CD4-positive, alpha-beta T cell (primary cell): ENCODE measurements at regions not wholly inside any gene's neighbourhood (a gene's known extent, or its start where the extent isn't known, plus 50 kb on each side); places are given as distances from the start of the nearest gene placed in this dataset.
"Not testable (repeated sequence)": the region's sequence is repeated elsewhere in the genome, so short reads cannot be mapped to it uniquely, and the experiment has no call there.

Experiments used
- ATAC-seq: fragments of 200-7000 bp; cut with Tn5 transposase; one replicate; pipeline ENCODE4 v1.10.0; 2022; ENCODE audit warnings: mild to moderate bottlenecking; ENCODE audit not compliant: poor library complexity
- CTCF ChIA-PET: fragments of 350-600 bp; sonication (Branson Sonifier 250); formaldehyde crosslinking; loops from one replicate; lab custom pipeline; 2021; ENCODE audit warnings: antibody characterized with exemption, inconsistent platforms; lab: Charles Lee
- POLR2A ChIA-PET: fragments of 350-600 bp; sonication (Branson Sonifier 250); formaldehyde crosslinking; loops from one replicate; lab custom pipeline; 2021; ENCODE audit warnings: antibody characterized with exemption, inconsistent platforms; lab: Charles Lee
- DNase-seq, 14 experiments: peaks; one replicate each; pipeline ENCODE4 v3.0.0-alpha.2; 2013 to 2020; ENCODE audit warnings: mixed read lengths in 2 of 14
- H3K27ac ChIP-seq, 2 donors: one replicate each; pipeline versions ENCODE4 v1.5.1 to v1.7.0; 2013; ENCODE audit warnings: low read length in 2 of 2, low read depth in 1 of 2, mild to moderate bottlenecking in 1 of 2
- H3K27me3 ChIP-seq, 2 experiments: 1 replicate in 1 of 2; 2 replicates in 1 of 2; pipeline versions ENCODE4 v1.6.1 to v1.7.0; 2013; ENCODE audit warnings: low read length in 2 of 2, control low read depth in 1 of 2, mild to moderate bottlenecking in 1 of 2, moderate library complexity in 1 of 2; ENCODE audit not compliant: insufficient read depth in 2 of 2, control insufficient read depth in 1 of 2
- H3K36me3 ChIP-seq: one replicate; pipeline ENCODE4 v1.6.1; 2013; ENCODE audit warnings: low read length, control low read depth; ENCODE audit not compliant: insufficient read depth
- H3K4me1 ChIP-seq: one replicate; pipeline ENCODE4 v1.6.1; 2013; ENCODE audit warnings: low read length, control low read depth; ENCODE audit not compliant: insufficient read depth
- H3K4me3 ChIP-seq: one replicate; pipeline ENCODE4 v1.5.1; 2013; ENCODE audit warnings: mild to moderate bottlenecking, low read length, moderate library complexity
- H3K9me3 ChIP-seq, 2 experiments: 1 replicate in 1 of 2; 2 replicates in 1 of 2; pipeline versions ENCODE4 v1.6.1 to v1.7.0; 2013; ENCODE audit warnings: low read length in 2 of 2, mild to moderate bottlenecking in 2 of 2, control low read depth in 1 of 2, moderate library complexity in 1 of 2; ENCODE audit not compliant: control insufficient read depth in 1 of 2, insufficient read depth in 1 of 2
- H3K27ac Mint-ChIP-seq: one replicate; pipeline ENCODE4 v1.8.0; 2020; ENCODE audit warnings: mixed read lengths
- H3K27me3 Mint-ChIP-seq: one replicate; pipeline ENCODE4 v1.8.0; 2021; ENCODE audit warnings: mixed read lengths
- H3K36me3 Mint-ChIP-seq: one replicate; pipeline ENCODE4 v1.8.0; 2021; ENCODE audit warnings: low read depth, mixed read lengths
- H3K4me1 Mint-ChIP-seq: one replicate; pipeline ENCODE4 v1.8.0; 2021; ENCODE audit warnings: low read depth, mixed read lengths
- H3K4me3 Mint-ChIP-seq: one replicate; pipeline ENCODE4 v1.8.0; 2020; ENCODE audit warnings: mild to moderate bottlenecking, mixed read lengths
- H3K9me3 Mint-ChIP-seq: one replicate; pipeline ENCODE4 v1.8.0; 2020; ENCODE audit warnings: mixed read lengths
- CTCF ChIP-seq: fragments of 200-600 bp; IDR thresholded peaks from one replicate; pipeline ENCODE4 v1.8.0; 2022; ENCODE audit warnings: antibody characterized with exemption, mild to moderate bottlenecking
- intact Hi-C, 2 experiments: fragments of 100-400 bp; cut with DNase I in 1 of 2; cut with micrococcal nuclease in 1 of 2; formaldehyde crosslinking; loops; one replicate each; pipeline versions ENCODE4 v1.15.1 to v1.9.0; 2023 to 2025; cut with DNase I, micrococcal nuclease

GRCh38 chr5:138668451-138669380, 84.5 kb upstream of the CTNNA1 start:
- Mint-ChIP-seq H3K36me3 (no peaks in the 10 kb centered on the region), H3K4me3 (no peak overlapping the region), H3K9me3 (no peaks in the 10 kb centered on the region), H3K27ac (no peak overlapping the region), H3K27me3 (peaks cover 97% of the 10 kb centered on the region), H3K4me1 (peaks cover 16% of the 10 kb centered on the region)
- POLR2A ChIA-PET: interaction anchor here (0.6 to 0.9 kb wide), 3 partner anchors 15 to 604 kb away, joined by 3 to 4 read pairs (median 3); no protein-coding TSS in a partner anchor
- ATAC-seq: peak; percentile 73
- Histone ChIP-seq H3K36me3 (no peaks in the 10 kb centered on the region), H3K9me3 (peaks cover 5 to 14% of the 10 kb centered on the region in 2 experiments), H3K4me1 (peaks cover 23% of the 10 kb centered on the region), H3K27ac (no peak overlapping the region), H3K27me3 (peaks cover 68 to 83% of the 10 kb centered on the region in 2 experiments), H3K4me3 (no peak overlapping the region)
- TF ChIP-seq CTCF: no peak
- CTCF ChIA-PET: no interaction called here
- intact Hi-C loops: no loop called here
- DNase-seq: peak in 8 of 14 experiments; percentile 12 to 77 (median 26)

GRCh38 chr5:138667782-138668331, 85.4 kb upstream of the CTNNA1 start:
- H3K27ac Mint-ChIP-seq, H3K4me3 Mint-ChIP-seq, CTCF ChIA-PET, intact Hi-C loops, H3K36me3 ChIP-seq, H3K4me3 ChIP-seq, H3K27ac ChIP-seq, H3K9me3 Mint-ChIP-seq, DNase-seq, ATAC-seq, H3K36me3 Mint-ChIP-seq: not testable (repeated sequence)
- peaks cover 70 to 84% of the 10 kb centered on the region in 2 experiments for H3K27me3 ChIP-seq
- Mint-ChIP-seq H3K4me1 (peaks cover 25% of the 10 kb centered on the region), H3K27me3 (peaks cover 97% of the 10 kb centered on the region)
- H3K4me1 ChIP-seq: peaks cover 31% of the 10 kb centered on the region
- H3K9me3 ChIP-seq: peaks cover 0 to 12% of the 10 kb centered on the region in 2 experiments
- POLR2A ChIA-PET: interaction anchor here (0.6 kb wide), 1 partner anchor 47 kb away, joined by 3 read pairs; no protein-coding TSS in a partner anchor

GRCh38 chr5:138666226-138666742, 86.9 kb upstream of the CTNNA1 start:
- DNase-seq (no peak), ATAC-seq (no peak)
- no peak for TF ChIP-seq CTCF
- Mint-ChIP-seq H3K9me3 (no peaks in the 10 kb centered on the region), H3K4me1 (peaks cover 30% of the 10 kb centered on the region), H3K36me3 (no peaks in the 10 kb centered on the region), H3K4me3 (no peak overlapping the region), H3K27me3 (peaks cover 97% of the 10 kb centered on the region), H3K27ac (no peak overlapping the region)
- Histone ChIP-seq H3K9me3 (peaks cover 0 to 25% of the 10 kb centered on the region in 2 experiments), H3K36me3 (no peaks in the 10 kb centered on the region), H3K4me1 (peaks cover 38% of the 10 kb centered on the region), H3K27ac (no peak overlapping the region), H3K4me3 (no peak overlapping the region), H3K27me3 (peaks cover 73 to 83% of the 10 kb centered on the region in 2 experiments)
- intact Hi-C loops: no loop called here
- ChIA-PET CTCF (no interaction called here), POLR2A (no interaction called here)
